ENCODE measurements at regions not wholly inside any gene's neighbourhood (a gene's known extent, or its start where the extent isn't known, plus 50 kb on each side); places are given as distances from the start of the nearest gene placed in this dataset.

DNA sequence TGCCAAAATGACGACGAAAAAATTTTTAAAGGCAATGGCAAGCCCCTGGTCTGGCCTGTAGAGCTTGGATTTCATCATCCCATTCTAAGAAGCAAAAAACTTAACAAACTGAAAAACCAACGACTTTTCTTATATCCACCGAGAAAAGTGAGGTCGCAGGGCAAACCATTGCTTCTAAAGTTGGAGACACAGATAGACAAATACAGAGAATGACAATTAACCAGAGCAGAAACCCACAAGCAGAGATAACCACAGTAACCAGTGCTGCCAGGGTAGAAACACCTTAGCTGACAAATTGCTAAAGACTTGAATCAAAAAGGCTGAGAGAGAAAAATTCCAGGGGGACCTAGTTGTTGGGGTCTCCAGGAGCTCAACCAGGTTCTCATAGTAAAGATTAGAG, 386.5 kb upstream of the SGO1 start (continued):
- TF ChIP-seq NANOG (IDR thresholded peaks at IDR 0.05; ENCODE audit: borderline replicate concordance) (no peak), STAT1 (IDR thresholded peaks at IDR 0.05; ENCODE audit: unreplicated experiment) (no peak), CTCF (conservative IDR thresholded peaks at IDR 0.05; ENCODE audit: low read depth in 2 of 2) (no peak), ZNF114 (CRISPR knock-in tag; IDR thresholded peaks at IDR 0.05) (no peak), REST (IDR thresholded peaks at IDR 0.05; ENCODE audit: unreplicated experiment) (no peak)

DNA sequence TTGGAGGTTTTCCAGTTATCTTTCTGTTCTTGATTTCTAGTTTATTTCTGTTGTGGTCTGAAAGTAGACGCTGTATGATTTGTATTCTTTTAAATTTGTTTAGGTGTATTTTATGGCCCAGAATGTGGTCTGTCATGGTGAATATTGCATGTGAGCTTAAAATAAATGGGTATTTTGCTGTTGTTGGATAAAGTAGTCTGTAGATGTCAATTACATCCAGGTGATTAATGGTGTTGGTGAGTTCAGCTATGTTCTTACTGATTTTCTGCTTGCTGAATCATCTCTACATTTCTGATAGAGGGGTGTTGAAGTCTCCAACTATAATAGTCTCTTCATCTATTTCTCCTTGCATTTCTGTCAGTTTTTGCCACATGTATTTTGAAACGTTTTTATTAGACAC, 383.3 kb upstream of the SGO1 start:
- Mint-ChIP-seq H3K36me3 (ENCODE audit: low read depth) (no peaks in the 10 kb centered on the region), H3K4me1 (no peaks in the 10 kb centered on the region), H3K9me3 (no peaks in the 10 kb centered on the region), H3K27ac (no peak overlapping the region), H3K27me3 (ENCODE audit: insufficient read depth, low read depth, poor library complexity) (no peaks in the 10 kb centered on the region), H3K4me3 (no peak overlapping the region)
- Histone ChIP-seq H3K4me3 (no peak overlapping the region), H4K20me1 (replicated peaks; ENCODE audit: insufficient read depth) (no peaks in the 10 kb centered on the region), H3K36me3 (ENCODE audit: insufficient read depth) (no peaks in the 10 kb centered on the region), H3K4me1 (ENCODE audit: insufficient read depth) (no peaks in the 10 kb centered on the region), H2AFZ (no peak overlapping the region), H3K9me2 (ENCODE audit: insufficient read depth) (no peaks in the 10 kb centered on the region), H3F3A (replicated peaks; ENCODE audit: low read depth) (no peaks in the 10 kb centered on the region), H3K27ac (ENCODE audit: low read depth) (no peak overlapping the region), H3K4me2 (no peak overlapping the region), H3K27me3 (ENCODE audit: insufficient read depth) (no peaks in the 10 kb centered on the region), H3K79me2 (replicated peaks; ENCODE audit: insufficient read depth) (no peaks in the 10 kb centered on the region)
- DNase-seq (ENCODE audit: low spot score), result no peak
- ATAC-seq, result no peak
- TF ChIP-seq EZH2 (IDR thresholded peaks at IDR 0.05; ENCODE audit: low read depth, unreplicated experiment), result no peak
- TF ChIP-seq REST (IDR thresholded peaks at IDR 0.05; ENCODE audit: unreplicated experiment), result no peak
- TF ChIP-seq CREB1 (CRISPR knock-in tag; IDR thresholded peaks at IDR 0.05; ENCODE audit: low read depth), result no peak
- TF ChIP-seq, protein P1, sequence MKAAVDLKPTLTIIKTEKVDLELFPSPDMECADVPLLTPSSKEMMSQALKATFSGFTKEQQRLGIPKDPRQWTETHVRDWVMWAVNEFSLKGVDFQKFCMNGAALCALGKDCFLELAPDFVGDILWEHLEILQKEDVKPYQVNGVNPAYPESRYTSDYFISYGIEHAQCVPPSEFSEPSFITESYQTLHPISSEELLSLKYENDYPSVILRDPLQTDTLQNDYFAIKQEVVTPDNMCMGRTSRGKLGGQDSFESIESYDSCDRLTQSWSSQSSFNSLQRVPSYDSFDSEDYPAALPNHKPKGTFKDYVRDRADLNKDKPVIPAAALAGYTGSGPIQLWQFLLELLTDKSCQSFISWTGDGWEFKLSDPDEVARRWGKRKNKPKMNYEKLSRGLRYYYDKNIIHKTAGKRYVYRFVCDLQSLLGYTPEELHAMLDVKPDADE (IDR thresholded peaks at IDR 0.05), result no peak
- no peak for TF ChIP-seq ZNF331 (CRISPR knock-in tag; IDR thresholded peaks at IDR 0.05; ENCODE audit: low read depth)
- no peak for TF ChIP-seq STAT1 (IDR thresholded peaks at IDR 0.05; ENCODE audit: unreplicated experiment)
